ENCODE measurements at regions not wholly inside any gene's neighbourhood (a gene's known extent, or its start where the extent isn't known, plus 50 kb on each side); places are given as distances from the start of the nearest gene placed in this dataset.

DNA sequence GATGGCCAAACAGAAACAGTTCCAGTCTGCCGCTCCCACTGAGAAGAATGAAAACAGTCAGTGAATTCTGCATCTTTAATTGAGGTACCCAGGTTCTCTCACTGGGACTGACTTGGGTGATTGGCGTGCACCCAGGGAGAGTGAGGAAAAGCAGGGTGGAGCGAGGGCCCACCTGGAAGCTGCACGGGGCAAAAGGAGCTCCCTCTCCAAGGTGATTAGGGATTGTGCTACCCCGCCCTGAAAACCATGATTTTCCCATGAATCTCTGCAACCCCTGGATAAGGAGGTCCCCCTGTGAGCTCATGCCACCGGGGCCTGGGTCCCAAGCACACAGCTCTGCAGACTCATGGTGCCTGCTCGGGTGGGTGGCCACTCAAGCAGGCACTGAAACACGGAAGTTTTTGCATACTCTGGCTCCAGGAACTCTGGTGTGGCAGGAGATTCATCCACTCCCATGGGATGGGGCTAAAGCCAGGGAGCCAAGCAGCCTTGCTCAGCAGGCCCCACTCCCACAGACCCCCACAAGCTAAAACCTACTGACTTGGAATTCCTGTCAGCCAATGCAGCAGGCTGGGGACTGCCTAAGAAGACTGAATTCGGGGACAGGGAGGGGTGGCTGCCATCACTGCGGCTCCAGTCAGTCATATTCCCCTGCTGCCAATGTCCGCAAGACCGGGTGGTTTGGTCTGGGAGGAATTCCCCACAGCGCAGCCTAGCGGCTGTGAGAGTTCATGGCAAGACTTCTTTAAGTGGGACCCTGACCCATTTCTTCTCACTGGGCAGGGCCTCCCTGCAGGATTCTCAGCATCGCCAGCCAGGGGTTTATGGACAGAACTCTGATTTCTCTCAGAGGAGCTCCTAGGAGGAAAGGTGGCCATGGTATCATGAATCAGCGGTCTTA, 652.2 kb upstream of the RGMB start:
- H3K9me3 ChIP-seq: no peaks in the 10 kb centered on the region
- TF ChIP-seq EP300 (IDR thresholded peaks at IDR 0.05) (no peak), CTCF (IDR thresholded peaks at IDR 0.05) (no peak), POLR2A (IDR thresholded peaks at IDR 0.05; ENCODE audit: low read depth) (no peak), POLR2AphosphoS5 (IDR thresholded peaks at IDR 0.05) (no peak)
- DNase-seq (ENCODE audit: extremely low spot score): no peak
- no peaks in the 10 kb centered on the region for H3K4me1 ChIP-seq
- 90% methylated on average over 9 of the region's 16 CpGs for WGBS
- H3K27me3 ChIP-seq: no peaks in the 10 kb centered on the region
- intact Hi-C loops (cut with DNase I): no loop called here
- H3K36me3 ChIP-seq: no peaks in the 10 kb centered on the region
- H3K4me3 ChIP-seq: no peak overlapping the region
- no peak overlapping the region for H3K27ac ChIP-seq (replicated peaks in 1 of 4)

- WGBS: 88% methylated on average over 2 of the region's 2 CpGs
- Histone ChIP-seq H3K9me3 (no peaks in the 10 kb centered on the region), H3K36me3 (no peaks in the 10 kb centered on the region), H3K4me1 (no peaks in the 10 kb centered on the region), H3K27ac (replicated peaks in 1 of 4) (no peak overlapping the region), H3K27me3 (no peaks in the 10 kb centered on the region), H3K4me3 (no peak overlapping the region)
- no peak for DNase-seq (ENCODE audit: extremely low spot score)
- intact Hi-C loops (cut with DNase I): no loop called here
- TF ChIP-seq POLR2A (IDR thresholded peaks at IDR 0.05; ENCODE audit: low read depth): no peak
- TF ChIP-seq CTCF (IDR thresholded peaks at IDR 0.05): no peak
- no peak for TF ChIP-seq EP300 (IDR thresholded peaks at IDR 0.05)
- no peak for TF ChIP-seq POLR2AphosphoS5 (IDR thresholded peaks at IDR 0.05)
These were observed 645.2 kb upstream of the RGMB start for GRCh38 chr5:98128271-98128670.

- no peaks in the 10 kb centered on the region for H3K9me3 ChIP-seq
- no peak for DNase-seq (ENCODE audit: extremely low spot score)
- H3K4me1 ChIP-seq: no peaks in the 10 kb centered on the region
- no peaks in the 10 kb centered on the region for H3K27me3 ChIP-seq
- 94% methylated on average over 2 of the region's 2 CpGs for WGBS
- intact Hi-C loops (cut with DNase I): no loop called here
- TF ChIP-seq POLR2AphosphoS5 (IDR thresholded peaks at IDR 0.05) (no peak), CTCF (IDR thresholded peaks at IDR 0.05) (no peak), EP300 (IDR thresholded peaks at IDR 0.05) (no peak), POLR2A (IDR thresholded peaks at IDR 0.05; ENCODE audit: low read depth) (no peak)
- no peaks in the 10 kb centered on the region for H3K36me3 ChIP-seq
- no peak overlapping the region for H3K4me3 ChIP-seq
- no peak overlapping the region for H3K27ac ChIP-seq (replicated peaks in 1 of 4)
These were observed 644.6 kb upstream of the RGMB start for GRCh38 chr5:98128846-98129245.

DNA sequence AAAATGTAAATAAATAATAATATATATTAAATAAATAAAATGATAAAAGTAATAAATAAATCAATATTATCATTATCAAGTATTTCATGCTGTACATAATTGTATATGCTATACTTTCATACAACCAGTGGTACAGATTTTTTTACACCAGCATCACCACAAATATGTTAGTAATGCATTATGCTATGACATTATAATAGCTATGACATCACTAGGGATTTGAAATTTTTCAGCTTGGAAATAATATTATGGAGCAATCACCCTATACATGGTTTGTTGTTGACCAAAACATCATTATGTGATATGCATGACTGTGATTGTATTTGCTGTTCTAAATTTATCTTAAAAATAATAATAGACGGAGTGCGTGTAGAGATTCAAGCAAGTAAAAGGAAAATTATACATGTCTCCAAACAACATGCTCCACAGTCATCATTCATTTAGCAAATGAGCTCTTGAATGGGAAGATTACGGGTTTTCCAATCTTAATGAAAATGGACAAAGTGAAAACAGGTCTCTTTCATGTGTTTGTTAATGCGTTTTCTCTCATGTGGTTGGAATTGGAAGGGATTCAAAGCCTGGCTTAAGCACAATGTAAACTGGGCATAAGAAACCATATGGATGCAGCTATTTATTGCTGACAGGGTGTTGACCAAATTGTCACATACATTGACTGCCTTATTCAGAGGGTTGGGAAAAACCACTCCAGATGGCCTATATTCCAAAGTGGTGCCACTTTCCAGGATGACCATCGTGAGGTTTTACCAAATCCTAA, 643.0 kb upstream of the RGMB start:
- intact Hi-C loops (cut with DNase I): no loop called here
- no peak overlapping the region for H3K4me3 ChIP-seq
- no peaks in the 10 kb centered on the region for H3K9me3 ChIP-seq
- no peak for DNase-seq (ENCODE audit: extremely low spot score)
- H3K27ac ChIP-seq (replicated peaks in 1 of 4): no peak overlapping the region
- H3K27me3 ChIP-seq: no peaks in the 10 kb centered on the region
- H3K36me3 ChIP-seq: no peaks in the 10 kb centered on the region
- WGBS: 88% methylated on average over 5 of the region's 5 CpGs
- H3K4me1 ChIP-seq: no peaks in the 10 kb centered on the region
- TF ChIP-seq POLR2AphosphoS5 (IDR thresholded peaks at IDR 0.05): no peak
- no peak for TF ChIP-seq EP300 (IDR thresholded peaks at IDR 0.05)
- TF ChIP-seq CTCF (IDR thresholded peaks at IDR 0.05): no peak
- no peak for TF ChIP-seq POLR2A (IDR thresholded peaks at IDR 0.05; ENCODE audit: low read depth)
